ENCODE measurements at regions not wholly inside any gene's neighbourhood (a gene's known extent, or its start where the extent isn't known, plus 50 kb on each side); places are given as distances from the start of the nearest gene placed in this dataset.
"Not testable (repeated sequence)": the region's sequence is repeated elsewhere in the genome, so short reads cannot be mapped to it uniquely, and the experiment has no call there.

- peak; percentile 68 for DNase-seq (ENCODE audit: low read depth)
These were observed 78.2 kb upstream of the EEF1E1 start for GRCh38 chr6:8180327-8181159.

- DNase-seq (ENCODE audit: low read depth), result no peak
These were observed 75.4 kb upstream of the EEF1E1 start for GRCh38 chr6:8177721-8178120.

- no peak for DNase-seq (ENCODE audit: low read depth)
These were observed 72.9 kb upstream of the EEF1E1 start for GRCh38 chr6:8175046-8175777.

DNA sequence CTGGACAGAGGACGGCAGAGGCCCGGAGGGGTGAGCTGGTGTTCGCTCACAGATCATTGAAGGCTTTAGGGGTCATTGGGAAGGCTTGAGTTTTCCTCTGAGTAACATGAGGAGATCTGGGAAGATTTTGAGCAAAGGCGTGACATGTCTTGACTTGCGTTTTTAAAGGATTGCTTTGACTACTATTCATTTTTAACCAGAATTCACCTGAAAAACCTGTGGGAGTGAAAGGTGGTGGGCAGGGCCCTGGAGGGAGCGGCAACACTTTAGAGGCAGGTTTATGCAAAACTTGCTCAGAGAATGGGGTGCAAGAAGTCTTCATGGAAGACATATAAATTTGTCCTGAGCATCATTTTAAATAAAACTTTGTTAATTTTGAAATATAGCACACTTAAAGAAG is 72.2 kb upstream of the EEF1E1 start:
- no peak for DNase-seq (ENCODE audit: low read depth)

DNA sequence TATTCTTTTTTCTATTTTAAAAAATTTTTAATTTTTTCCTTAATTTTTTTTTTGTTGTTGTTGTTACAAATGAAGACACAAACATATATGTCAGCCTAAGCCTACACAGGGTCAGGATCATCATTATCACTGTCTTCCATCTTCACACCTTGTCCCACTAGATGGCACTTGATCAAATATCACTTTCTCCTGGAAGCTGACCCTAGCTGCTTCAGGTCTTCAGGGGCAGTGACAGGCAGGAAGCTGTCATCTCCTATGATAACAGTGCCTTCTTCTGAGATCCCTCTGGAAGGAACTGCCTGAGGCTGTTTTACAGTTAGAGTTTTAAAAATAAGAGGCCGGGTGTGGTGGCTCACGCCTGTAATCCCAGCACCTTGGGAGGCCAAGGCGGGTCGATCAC is 70.2 kb upstream of the EEF1E1 start:
- no peak for DNase-seq (ENCODE audit: low read depth)

GRCh38 chr6:8170754-8171153 is 68.4 kb upstream of the EEF1E1 start:
- DNase-seq (ENCODE audit: low read depth), result no peak

DNA sequence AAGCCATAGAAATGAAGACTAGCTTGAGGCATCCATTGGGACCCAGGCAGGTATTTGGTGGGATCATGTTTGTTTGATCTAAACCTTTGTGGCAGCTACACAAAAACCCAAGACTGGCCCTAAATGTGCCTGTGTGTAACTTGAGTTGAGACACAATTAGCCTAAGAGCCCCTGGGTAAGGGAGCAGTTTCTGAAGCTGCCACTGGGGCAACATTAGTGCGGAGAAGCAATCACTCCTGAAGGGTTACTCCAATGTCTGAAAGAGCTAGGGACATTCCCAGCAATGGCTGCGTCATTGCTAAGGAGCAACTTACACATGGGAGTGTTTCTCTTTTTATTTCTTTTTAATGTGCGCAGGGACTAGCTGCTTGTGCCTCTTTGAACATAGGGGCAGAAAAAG is 67.9 kb upstream of the EEF1E1 start:
- no peak for DNase-seq (ENCODE audit: low read depth)

GRCh38 chr6:8166156-8166555 is 63.8 kb upstream of the EEF1E1 start:
- no peak for DNase-seq (ENCODE audit: low read depth)

GRCh38 chr6:8165008-8165407 is 62.7 kb upstream of the EEF1E1 start:
- not testable (repeated sequence) for DNase-seq (ENCODE audit: low read depth)

- not testable (repeated sequence) for DNase-seq (ENCODE audit: low read depth)
These were observed 61.9 kb upstream of the EEF1E1 start for GRCh38 chr6:8164281-8164680.

- DNase-seq (ENCODE audit: low read depth), result no peak
These were observed 57.6 kb upstream of the EEF1E1 start for GRCh38 chr6:8159966-8160365.

DNA sequence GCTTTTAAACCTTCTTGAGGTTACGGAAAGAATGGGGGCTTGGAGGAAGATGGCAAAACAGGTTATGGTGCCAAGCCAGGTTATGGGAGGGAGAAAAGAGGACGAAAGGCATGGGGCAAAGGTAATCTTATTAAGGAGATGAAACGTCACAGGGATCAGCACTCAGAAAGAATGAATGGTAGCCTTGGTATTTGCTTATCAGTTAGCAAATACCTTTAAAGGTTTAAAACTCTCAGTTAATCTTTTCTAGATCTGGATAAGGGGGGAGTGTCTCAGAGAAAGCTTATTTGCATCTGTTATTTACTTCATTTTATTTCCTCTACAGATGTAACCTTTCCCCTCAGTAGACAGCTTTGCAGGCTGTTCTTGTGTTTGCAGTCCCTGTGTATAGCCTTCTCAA is 55.5 kb upstream of the EEF1E1 start:
- DNase-seq (ENCODE audit: low read depth), result no peak

DNA sequence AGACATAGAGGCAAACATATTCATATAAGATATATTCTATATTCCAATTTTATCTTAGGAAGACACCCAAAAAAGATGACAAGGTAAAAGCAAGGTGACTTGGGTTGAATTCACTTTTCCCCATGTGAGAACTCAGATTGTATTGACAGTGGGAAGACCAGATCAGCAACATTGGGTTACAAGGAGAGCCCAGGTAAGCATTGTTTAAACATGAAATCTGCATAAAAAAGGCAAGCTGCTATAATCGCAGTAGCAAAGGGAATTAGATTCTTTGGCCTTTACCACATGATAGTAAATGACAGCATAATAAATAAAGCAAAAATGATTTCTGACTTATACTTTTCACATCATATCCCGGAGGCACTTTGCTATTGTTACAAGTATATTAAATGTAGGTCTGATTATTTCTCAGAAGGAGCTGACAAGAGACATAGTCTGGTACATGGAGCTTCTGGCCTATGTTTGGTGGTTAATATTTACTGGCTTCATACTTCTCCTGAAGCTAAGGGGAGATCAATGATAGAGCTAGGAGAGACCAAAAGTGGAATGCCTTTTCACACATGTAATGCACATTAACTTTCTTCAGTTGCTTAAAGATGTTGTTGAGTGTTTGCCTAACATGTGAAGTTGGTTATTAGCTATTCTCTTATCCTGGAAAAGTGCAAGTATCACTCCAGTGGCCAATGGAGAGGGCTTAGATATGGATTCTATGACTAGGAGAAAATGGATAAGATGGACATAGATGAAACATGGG is 53.1 kb upstream of the EEF1E1 start:
- no peak for DNase-seq (ENCODE audit: low read depth)
